Keratinocyte (primary cell): ENCODE measurements at regions not wholly inside any gene's neighbourhood (a gene's known extent, or its start where the extent isn't known, plus 50 kb on each side); places are given as distances from the start of the nearest gene placed in this dataset.
"Not testable (repeated sequence)": the region's sequence is repeated elsewhere in the genome, so short reads cannot be mapped to it uniquely, and the experiment has no call there.

Experiments used
- CTCF ChIP-seq, 3 experiments: IDR thresholded peaks in 1 of 3; conservative IDR thresholded peaks in 1 of 3; optimal IDR thresholded peaks in 1 of 3; 2 replicates in 2 of 3; 3 replicates in 1 of 3; pipeline versions ENCODE3 to v1.5.1; 2011; ENCODE audit warnings: low read length in 3 of 3, mild to moderate bottlenecking in 3 of 3, moderate library complexity in 2 of 3, control low read depth in 1 of 3, inconsistent platforms in 1 of 3; ENCODE audit not compliant: insufficient read depth in 2 of 3; ENCODE audit errors: extremely low read depth in 1 of 3
- EZH2 ChIP-seq: IDR thresholded peaks from one replicate; pipeline ENCODE4 v1.6.1; 2012; ENCODE audit warnings: inconsistent platforms, mild to moderate bottlenecking, low read length, moderate library complexity

GRCh38 chr6:3528081-3528671 is 71.3 kb upstream of the SLC22A23 start:
- TF ChIP-seq CTCF (optimal IDR thresholded peaks at IDR 0.05 in 1 of 3, IDR thresholded peaks at IDR 0.05 in 1 of 3, conservative IDR thresholded peaks at IDR 0.05 in 1 of 3; ENCODE audit: extremely low read depth in 1 of 3, insufficient read depth in 2 of 3, low read length in 3 of 3); EZH2: not testable (repeated sequence)
